GM12878 (cell line): ENCODE measurements at regions not wholly inside any gene's neighbourhood (a gene's known extent, or its start where the extent isn't known, plus 50 kb on each side); places are given as distances from the start of the nearest gene placed in this dataset.

Experiments used
- ATF3 ChIP-seq: IDR thresholded peaks from 2 replicates; pipeline ENCODE4 v1.6.1; 2011; ENCODE audit warnings: low read depth, mild to moderate bottlenecking, low read length, moderate library complexity, borderline replicate concordance; ENCODE audit errors: extremely low read depth
- CTCF ChIP-seq, 3 experiments: IDR thresholded peaks in 2 of 3; conservative IDR thresholded peaks in 1 of 3; 2 replicates each; pipeline ENCODE4 v1.5.1; 2011; ENCODE audit warnings: low read depth in 3 of 3, low read length in 3 of 3, mild to moderate bottlenecking in 3 of 3, control low read depth in 2 of 3, moderate library complexity in 2 of 3, inconsistent platforms in 1 of 3, mixed read lengths in 1 of 3; ENCODE audit not compliant: control insufficient read depth in 2 of 3, insufficient read depth in 1 of 3; ENCODE audit errors: extremely low read depth in 1 of 3
- EZH2 ChIP-seq: IDR thresholded peaks from 2 replicates; pipeline ENCODE4 v1.6.1; 2012; ENCODE audit warnings: low read depth, mild to moderate bottlenecking, control low read depth, inconsistent platforms, low read length, borderline replicate concordance; ENCODE audit not compliant: control insufficient read depth
- GABPA ChIP-seq: IDR thresholded peaks from 2 replicates; pipeline ENCODE4 v1.6.1; 2014; ENCODE audit warnings: antibody characterized with exemption, low read depth, mild to moderate bottlenecking, inconsistent platforms
- PAX5 ChIP-seq: IDR thresholded peaks from 2 replicates; pipeline ENCODE4 v1.6.1; 2011; ENCODE audit warnings: low read depth, low read length, borderline replicate concordance
- RAD21 ChIP-seq: IDR thresholded peaks from 2 replicates; pipeline ENCODE4 v1.6.1; 2011; ENCODE audit warnings: mild to moderate bottlenecking, low read depth, low read length, moderate library complexity; ENCODE audit not compliant: insufficient read depth
- SRF ChIP-seq, 2 experiments: IDR thresholded peaks; 2 replicates each; pipeline ENCODE4 v1.6.1; 2011; ENCODE audit warnings: low read depth in 2 of 2, low read length in 2 of 2, mild to moderate bottlenecking in 1 of 2, moderate library complexity in 1 of 2
- TCF3 ChIP-seq: IDR thresholded peaks from 2 replicates; pipeline ENCODE4 v1.6.1; 2012; ENCODE audit warnings: low read depth, mild to moderate bottlenecking, low read length, borderline replicate concordance; ENCODE audit not compliant: insufficient read depth
- ZZZ3 ChIP-seq: IDR thresholded peaks from 2 replicates; pipeline ENCODE4 v1.6.1; 2011; ENCODE audit warnings: low read depth; ENCODE audit not compliant: control insufficient read depth, insufficient read length

GRCh38 chr4:147289181-147289580 lies 191.7 kb upstream of the EDNRA start:
- TF ChIP-seq ZZZ3 (no peak), TCF3 (no peak), SRF (IDR thresholded peaks at IDR 0.05; ENCODE audit: low read depth in 2 of 2, low read length in 2 of 2) (no peak), CTCF (IDR thresholded peaks at IDR 0.05 in 2 of 3, conservative IDR thresholded peaks at IDR 0.05 in 1 of 3; ENCODE audit: control insufficient read depth in 2 of 3, extremely low read depth in 1 of 3, insufficient read depth in 1 of 3, low read depth in 3 of 3, low read length in 3 of 3) (no peak), RAD21 (no peak), EZH2 (no peak), PAX5 (no peak), GABPA (no peak), ATF3 (no peak)
